K562 (cell line): ENCODE measurements at regions not wholly inside any gene's neighbourhood (a gene's known extent, or its start where the extent isn't known, plus 50 kb on each side); places are given as distances from the start of the nearest gene placed in this dataset.

ENCODE experiments used
- ATAC-seq: fragments of 200-7000 bp; cut with Tn5 transposase; 3 replicates; pipeline ENCODE4 v1.9.1; 2020; ENCODE audit warnings: moderate library complexity
- BruUV-seq: library from RNA; stranded (reverse); fragments of 400-500 nt; replicated peaks from 2 replicates; lab custom pipeline; 2021; lab: Mats Ljungman, UMichigan
- CTCF ChIA-PET: fragments of 300-600 bp; formaldehyde crosslinking; extraction: SDS; loops from one replicate; lab custom pipeline; 2021; ENCODE audit warnings: low intra/inter-chr PET ratio; lab: Yijun Ruan, JAX
- POLR2A ChIA-PET: fragments of 300-600, 350-650 bp; sonication (Branson Sonifier 250); formaldehyde crosslinking; extraction: SDS; loops from one replicate; lab custom pipeline; 2021; ENCODE audit warnings: antibody characterized with exemption, inconsistent platforms; lab: Yijun Ruan, JAX
- DNase-seq, 4 experiments: peaks; one replicate each; pipeline versions ENCODE4 v3.0.0 to v3.0.0-alpha.2; 2011 to 2018; ENCODE audit warnings: low spot score in 3 of 4, mixed read lengths in 3 of 4; ENCODE audit errors: extremely low read depth in 1 of 4
- FAIRE-seq: peaks from 2 replicates; lab custom pipeline; 2011; peaks lifted over from hg19 to GRCh38; lab: Jason Lieb, UNC
- H2AFZ ChIP-seq: 2 replicates; pipeline ENCODE4 v1.6.0; 2011; ENCODE audit warnings: low read depth, low read length, control low read depth, inconsistent platforms
- H3K27ac ChIP-seq: fragments of 200-600 bp; 3 replicates; pipeline ENCODE4 v1.8.0; 2011; ENCODE audit warnings: low read depth, mild to moderate bottlenecking, control low read depth, inconsistent platforms, low read length, moderate library complexity, mixed read lengths; ENCODE audit errors: extremely low read depth
- H3K27me3 ChIP-seq, 2 experiments: fragments of 300-600 bp in 1 of 2; 2 replicates in 1 of 2; 3 replicates in 1 of 2; pipeline versions ENCODE4 v1.6.0 to v1.8.0; 2011; ENCODE audit warnings: inconsistent platforms in 2 of 2, low read length in 2 of 2, mild to moderate bottlenecking in 1 of 2, mixed read lengths in 1 of 2, moderate library complexity in 1 of 2; ENCODE audit not compliant: control insufficient read depth in 2 of 2, insufficient read depth in 2 of 2
- H3K36me3 ChIP-seq: fragments of 300-600 bp; 3 replicates; pipeline ENCODE4 v1.8.0; 2011; ENCODE audit warnings: mild to moderate bottlenecking, low read length, inconsistent platforms; ENCODE audit not compliant: control insufficient read depth, insufficient read depth
- H3K4me1 ChIP-seq, 2 experiments: fragments of 200-600 bp in 1 of 2; replicated peaks in 1 of 2; 2 replicates in 1 of 2; 3 replicates in 1 of 2; pipeline versions ENCODE4 v1.5.1 to v1.8.0; 2011; ENCODE audit warnings: inconsistent platforms in 2 of 2, low read length in 2 of 2, mild to moderate bottlenecking in 1 of 2, mixed read lengths in 1 of 2, moderate library complexity in 1 of 2; ENCODE audit not compliant: control insufficient read depth in 2 of 2, insufficient read depth in 2 of 2
- H3K4me2 ChIP-seq: 2 replicates; pipeline ENCODE4 v1.6.1; 2011; ENCODE audit warnings: low read length, control low read depth, inconsistent platforms, mixed read lengths; ENCODE audit not compliant: insufficient read depth
- H3K4me3 ChIP-seq: fragments of 200-600 bp; sonication (generic), shearing (Covaris generic); 2 replicates; pipeline ENCODE4 v1.5.1; 2016; ENCODE audit warnings: control low read depth, inconsistent platforms
- H3K79me2 ChIP-seq: fragments of 200-600 bp; 3 replicates; pipeline ENCODE4 v1.8.0; 2011; ENCODE audit warnings: low read length, inconsistent platforms; ENCODE audit not compliant: control insufficient read depth, insufficient read depth
- H3K9ac ChIP-seq, 2 experiments: 2 replicates each; pipeline versions ENCODE4 v1.6.0 to v1.6.1; 2011; ENCODE audit warnings: low read depth in 2 of 2, low read length in 2 of 2, control low read depth in 1 of 2, inconsistent platforms in 1 of 2, mild to moderate bottlenecking in 1 of 2, mixed read lengths in 1 of 2; ENCODE audit not compliant: insufficient read depth in 1 of 2
- H3K9me1 ChIP-seq: one replicate; pipeline ENCODE4 v1.6.0; 2011; ENCODE audit warnings: inconsistent platforms, mild to moderate bottlenecking, low read length, moderate library complexity; ENCODE audit not compliant: control insufficient read depth, insufficient read depth
- H3K9me3 ChIP-seq: replicated peaks from 2 replicates; pipeline ENCODE4 v1.5.1; 2011; ENCODE audit warnings: low read depth, low read length, inconsistent platforms; ENCODE audit not compliant: control insufficient read depth, insufficient read depth
- H4K20me1 ChIP-seq: replicated peaks from 2 replicates; pipeline ENCODE4 v1.6.1; 2011; ENCODE audit warnings: low read length, inconsistent platforms, mixed read lengths; ENCODE audit not compliant: control insufficient read depth, insufficient read depth
- ATF3 ChIP-seq, 2 experiments: fragments of 450-650 bp in 1 of 2; sonication (generic) in 1 of 2; formaldehyde crosslinking in 1 of 2; IDR thresholded peaks in 1 of 2; conservative IDR thresholded peaks in 1 of 2; 2 replicates each; pipeline versions ENCODE4 v1.6.1 to v1.8.1; 2016 to 2023; ENCODE audit warnings: mild to moderate bottlenecking in 2 of 2, moderate library complexity in 2 of 2, inconsistent platforms in 1 of 2, missing genetic modification reagents in 1 of 2
- BRD4 ChIP-seq: fragments of 200-600 bp; sonication (generic); IDR thresholded peaks from 2 replicates; pipeline ENCODE4 v1.6.1; 2017; ENCODE audit warnings: inconsistent platforms
- FOXP1 ChIP-seq: sonication (generic); formaldehyde crosslinking; IDR thresholded peaks from 2 replicates; pipeline ENCODE4 v1.8.0; 2022; ENCODE audit warnings: mild to moderate bottlenecking, missing genetic modification reagents
- MBD2 ChIP-seq: sonication (generic); IDR thresholded peaks from 2 replicates; pipeline ENCODE4 v1.6.1; 2016; ENCODE audit warnings: low read depth, borderline replicate concordance
- MCM5 ChIP-seq: fragments of 450-650 bp; IDR thresholded peaks from 2 replicates; pipeline ENCODE4 v1.6.1; 2016; ENCODE audit warnings: low read depth
- MTA2 ChIP-seq: fragments of 450-650 bp; IDR thresholded peaks from 2 replicates; pipeline ENCODE4 v1.6.1; 2016; ENCODE audit warnings: low read depth
- NCOA1 ChIP-seq: fragments of 450-650 bp; IDR thresholded peaks from 2 replicates; pipeline ENCODE4 v1.6.1; 2016; ENCODE audit warnings: low read depth
- POLR2A ChIP-seq: fragments of 450-650 bp; conservative IDR thresholded peaks from 2 replicates; pipeline ENCODE4 v1.6.1; 2016
- RBM22 ChIP-seq: fragments of 200-400 bp; formaldehyde crosslinking; IDR thresholded peaks from 2 replicates; pipeline ENCODE4 v1.6.1; 2018; ENCODE audit warnings: low read length, low read depth; ENCODE audit not compliant: poor library complexity, severe bottlenecking
- TAF1 ChIP-seq: IDR thresholded peaks from 2 replicates; pipeline ENCODE4 v1.6.1; 2011; ENCODE audit warnings: mild to moderate bottlenecking, low read length, moderate library complexity; ENCODE audit not compliant: insufficient read depth, control insufficient read depth, severe bottlenecking; ENCODE audit errors: extremely low read depth
- ZFPM2 ChIP-seq: fragments of 250-450 bp; sonication (Bioruptor Pico); IDR thresholded peaks from 2 replicates; pipeline ENCODE4 v1.5.1; 2022; ENCODE audit warnings: mild to moderate bottlenecking
- ZNF277 ChIP-seq: fragments of 250-450 bp; sonication (Bioruptor Pico); IDR thresholded peaks from 2 replicates; pipeline ENCODE4 v1.8.0; 2022; ENCODE audit warnings: inconsistent platforms, mild to moderate bottlenecking, moderate library complexity, borderline replicate concordance
- ZNF584 ChIP-seq: fragments of 200-800 bp; sonication (Bioruptor generic); IDR thresholded peaks from 2 replicates; pipeline ENCODE4 v1.6.1; 2016; ENCODE audit warnings: low read depth, mild to moderate bottlenecking, missing genetic modification characterization, missing compliant biosample characterization
- WGBS: fragments of 100-300 bp; shearing (Covaris generic); methylation state at CpG from one replicate; pipeline ENCODE4 v1.1.6; 2016; ENCODE audit warnings: low coverage, mixed read lengths; ENCODE audit not compliant: insufficient coverage; ENCODE audit errors: missing lambda C conversion rate; 5-methylcytosine and 5-hydroxymethylcytosine counted together
- in situ Hi-C: fragments of 300-500 bp; cut with MboI; formaldehyde crosslinking; loops from 4 replicates; pipeline ENCODE4 v1.15.0; 2018; ENCODE audit warnings: inconsistent platforms, mixed read lengths
- intact Hi-C: fragments of 100-400 bp; cut with micrococcal nuclease; formaldehyde crosslinking; loops from 2 replicates; pipeline ENCODE4 v1.14.2; 2022
- TF ChIP-seq, protein P1 (sequence below): sonication (generic); formaldehyde crosslinking; IDR thresholded peaks from 2 replicates; pipeline ENCODE4 v1.8.1; 2023; ENCODE audit warnings: mild to moderate bottlenecking, missing genetic modification reagents
- TF ChIP-seq, protein P2 (sequence below): fragments of 450-650 bp; IDR thresholded peaks from 2 replicates; pipeline ENCODE4 v1.6.1; 2018; ENCODE audit warnings: mild to moderate bottlenecking, low read depth; ENCODE audit not compliant: partially characterized antibody
- TF ChIP-seq, protein P3 (sequence below): fragments of 450-650 bp; IDR thresholded peaks from 2 replicates; pipeline ENCODE4 v1.6.1; 2016; ENCODE audit warnings: low read depth, mild to moderate bottlenecking, moderate library complexity

- Histone ChIP-seq H3K4me3 (no peak overlapping the region), H3K4me1 (no peaks in the 10 kb centered on the region), H3K9ac (no peak overlapping the region), H3K36me3 (no peaks in the 10 kb centered on the region), H3K79me2 (no peaks in the 10 kb centered on the region), H3K9me3 (no peaks in the 10 kb centered on the region), H3K4me2 (no peak overlapping the region), H2AFZ (no peak overlapping the region), H3K9me1 (no peaks in the 10 kb centered on the region), H4K20me1 (no peaks in the 10 kb centered on the region), H3K27me3 (no peaks in the 10 kb centered on the region), H3K27ac (no peak overlapping the region)
- no peak for DNase-seq
- FAIRE-seq, result no peak
- intact Hi-C loops (no loop called here), in situ Hi-C loops (no loop called here)
- 1% methylated on average over 5 of the region's 5 CpGs for WGBS
- ChIA-PET CTCF (no interaction called here), POLR2A (no interaction called here)
- no TSS peak for BruUV-seq
- no peak for ATAC-seq
- TF ChIP-seq, protein P1, sequence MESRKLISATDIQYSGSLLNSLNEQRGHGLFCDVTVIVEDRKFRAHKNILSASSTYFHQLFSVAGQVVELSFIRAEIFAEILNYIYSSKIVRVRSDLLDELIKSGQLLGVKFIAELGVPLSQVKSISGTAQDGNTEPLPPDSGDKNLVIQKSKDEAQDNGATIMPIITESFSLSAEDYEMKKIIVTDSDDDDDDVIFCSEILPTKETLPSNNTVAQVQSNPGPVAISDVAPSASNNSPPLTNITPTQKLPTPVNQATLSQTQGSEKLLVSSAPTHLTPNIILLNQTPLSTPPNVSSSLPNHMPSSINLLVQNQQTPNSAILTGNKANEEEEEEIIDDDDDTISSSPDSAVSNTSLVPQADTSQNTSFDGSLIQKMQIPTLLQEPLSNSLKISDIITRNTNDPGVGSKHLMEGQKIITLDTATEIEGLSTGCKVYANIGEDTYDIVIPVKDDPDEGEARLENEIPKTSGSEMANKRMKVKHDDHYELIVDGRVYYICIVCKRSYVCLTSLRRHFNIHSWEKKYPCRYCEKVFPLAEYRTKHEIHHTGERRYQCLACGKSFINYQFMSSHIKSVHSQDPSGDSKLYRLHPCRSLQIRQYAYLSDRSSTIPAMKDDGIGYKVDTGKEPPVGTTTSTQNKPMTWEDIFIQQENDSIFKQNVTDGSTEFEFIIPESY (CRISPR knock-in tag), result no peak
- no peak for TF ChIP-seq BRD4
- TF ChIP-seq TAF1, result no peak
- no peak for TF ChIP-seq MTA2
- no peak for TF ChIP-seq MCM5
- no peak for TF ChIP-seq FOXP1 (CRISPR knock-in tag)
- no peak for TF ChIP-seq MBD2
- TF ChIP-seq NCOA1, result no peak
- TF ChIP-seq ZNF277 (CRISPR knock-in tag), result no peak
- TF ChIP-seq ZFPM2 (CRISPR knock-in tag), result no peak
- TF ChIP-seq, protein P2, sequence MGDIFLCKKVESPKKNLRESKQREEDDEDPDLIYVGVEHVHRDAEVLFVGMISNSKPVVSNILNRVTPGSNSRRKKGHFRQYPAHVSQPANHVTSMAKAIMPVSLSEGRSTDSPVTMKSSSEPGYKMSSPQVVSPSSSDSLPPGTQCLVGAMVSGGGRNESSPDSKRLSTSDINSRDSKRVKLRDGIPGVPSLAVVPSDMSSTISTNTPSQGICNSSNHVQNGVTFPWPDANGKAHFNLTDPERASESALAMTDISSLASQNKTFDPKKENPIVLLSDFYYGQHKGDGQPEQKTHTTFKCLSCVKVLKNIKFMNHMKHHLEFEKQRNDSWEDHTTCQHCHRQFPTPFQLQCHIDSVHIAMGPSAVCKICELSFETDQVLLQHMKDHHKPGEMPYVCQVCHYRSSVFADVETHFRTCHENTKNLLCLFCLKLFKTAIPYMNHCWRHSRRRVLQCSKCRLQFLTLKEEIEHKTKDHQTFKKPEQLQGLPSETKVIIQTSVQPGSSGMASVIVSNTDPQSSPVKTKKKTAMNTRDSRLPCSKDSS, result no peak
- TF ChIP-seq RBM22, result no peak
- no peak for TF ChIP-seq ATF3 (IDR thresholded peaks at IDR 0.05)
- no peak for TF ChIP-seq ATF3 (CRISPR knock-in tag; conservative IDR thresholded peaks at IDR 0.05)
- TF ChIP-seq POLR2A, result no peak
- TF ChIP-seq ZNF584 (CRISPR knock-in tag), result no peak
- TF ChIP-seq, protein P3, sequence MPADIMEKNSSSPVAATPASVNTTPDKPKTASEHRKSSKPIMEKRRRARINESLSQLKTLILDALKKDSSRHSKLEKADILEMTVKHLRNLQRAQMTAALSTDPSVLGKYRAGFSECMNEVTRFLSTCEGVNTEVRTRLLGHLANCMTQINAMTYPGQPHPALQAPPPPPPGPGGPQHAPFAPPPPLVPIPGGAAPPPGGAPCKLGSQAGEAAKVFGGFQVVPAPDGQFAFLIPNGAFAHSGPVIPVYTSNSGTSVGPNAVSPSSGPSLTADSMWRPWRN, result no peak
Observed at GRCh38 chr12:89947437-89948270, 239.0 kb upstream of the ATP2B1 start.
